ENCODE measurements at regions not wholly inside any gene's neighbourhood (a gene's known extent, or its start where the extent isn't known, plus 50 kb on each side); places are given as distances from the start of the nearest gene placed in this dataset.
"Not testable (repeated sequence)": the region's sequence is repeated elsewhere in the genome, so short reads cannot be mapped to it uniquely, and the experiment has no call there.

DNA sequence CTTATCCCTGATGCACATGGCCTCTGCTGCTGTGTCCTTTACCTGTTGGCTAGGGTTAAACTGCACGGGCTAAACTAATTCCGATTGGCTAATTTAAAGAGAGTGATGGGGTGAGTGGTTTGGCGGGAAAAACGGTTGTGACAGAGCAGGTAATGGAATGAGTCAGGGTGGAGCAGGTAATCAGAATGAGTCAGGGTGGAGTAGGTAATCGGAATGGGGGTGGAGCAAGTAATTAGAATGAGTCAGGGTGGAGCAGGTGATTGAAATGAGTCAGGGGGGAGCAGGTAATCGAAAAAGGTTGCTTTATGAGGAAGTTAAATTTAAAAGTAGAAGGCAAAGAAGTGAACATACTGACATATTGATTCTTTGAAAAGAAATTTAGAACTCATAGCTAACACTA lies 185.2 kb downstream of the OTOL1 start:
- TF ChIP-seq CTCF, EZH2phosphoT487, EZH2 (IDR thresholded peaks at IDR 0.05): not testable (repeated sequence)
